ENCODE measurements at regions not wholly inside any gene's neighbourhood (a gene's known extent, or its start where the extent isn't known, plus 50 kb on each side); places are given as distances from the start of the nearest gene placed in this dataset.
A peak's percentile ranks its signal among the peaks of the same experiment; 100 is the strongest.

GRCh38 chr16:86303787-86304678 lies 206.3 kb upstream of the FOXF1 start:
- TF ChIP-seq, protein P1, sequence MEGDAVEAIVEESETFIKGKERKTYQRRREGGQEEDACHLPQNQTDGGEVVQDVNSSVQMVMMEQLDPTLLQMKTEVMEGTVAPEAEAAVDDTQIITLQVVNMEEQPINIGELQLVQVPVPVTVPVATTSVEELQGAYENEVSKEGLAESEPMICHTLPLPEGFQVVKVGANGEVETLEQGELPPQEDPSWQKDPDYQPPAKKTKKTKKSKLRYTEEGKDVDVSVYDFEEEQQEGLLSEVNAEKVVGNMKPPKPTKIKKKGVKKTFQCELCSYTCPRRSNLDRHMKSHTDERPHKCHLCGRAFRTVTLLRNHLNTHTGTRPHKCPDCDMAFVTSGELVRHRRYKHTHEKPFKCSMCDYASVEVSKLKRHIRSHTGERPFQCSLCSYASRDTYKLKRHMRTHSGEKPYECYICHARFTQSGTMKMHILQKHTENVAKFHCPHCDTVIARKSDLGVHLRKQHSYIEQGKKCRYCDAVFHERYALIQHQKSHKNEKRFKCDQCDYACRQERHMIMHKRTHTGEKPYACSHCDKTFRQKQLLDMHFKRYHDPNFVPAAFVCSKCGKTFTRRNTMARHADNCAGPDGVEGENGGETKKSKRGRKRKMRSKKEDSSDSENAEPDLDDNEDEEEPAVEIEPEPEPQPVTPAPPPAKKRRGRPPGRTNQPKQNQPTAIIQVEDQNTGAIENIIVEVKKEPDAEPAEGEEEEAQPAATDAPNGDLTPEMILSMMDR (IDR thresholded peaks at IDR 0.05; ENCODE audit: insufficient read depth, low read length), result no peak
- DNase-seq (ENCODE audit: low read depth), result peak; percentile 26
- peak overlapping the region; percentile 29 for H3K4me3 ChIP-seq (ENCODE audit: low read depth, low read length)

- H3K4me3 ChIP-seq (ENCODE audit: low read depth, low read length), result no peak overlapping the region
- DNase-seq (ENCODE audit: low read depth), result no peak
- TF ChIP-seq, protein P1 (IDR thresholded peaks at IDR 0.05; ENCODE audit: insufficient read depth, low read length), result no peak
Measured at GRCh38 chr16:86304868-86305267, 205.5 kb upstream of the FOXF1 start.

DNA sequence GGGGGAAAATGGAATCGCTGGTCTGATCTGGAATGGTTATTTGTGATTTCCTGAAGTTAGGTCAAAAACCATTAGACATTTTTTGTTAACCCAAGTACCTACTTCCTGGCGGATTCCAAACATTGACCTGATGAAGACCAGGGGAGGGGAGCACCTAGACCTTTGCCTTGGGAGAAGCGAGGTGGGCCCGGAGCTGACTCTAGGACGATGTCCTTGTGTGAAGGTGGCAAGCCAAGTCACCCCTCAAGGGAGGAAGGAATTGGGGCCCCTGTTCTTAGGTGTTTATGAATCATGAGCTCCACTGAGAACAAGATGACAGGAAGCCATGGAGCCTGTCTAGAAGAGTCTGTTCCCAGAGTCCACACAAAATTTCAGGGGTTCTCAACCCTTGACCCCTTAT lies 204.9 kb upstream of the FOXF1 start:
- TF ChIP-seq, protein P1 (IDR thresholded peaks at IDR 0.05; ENCODE audit: insufficient read depth, low read length), result no peak
- no peak overlapping the region for H3K4me3 ChIP-seq (ENCODE audit: low read depth, low read length)

DNA sequence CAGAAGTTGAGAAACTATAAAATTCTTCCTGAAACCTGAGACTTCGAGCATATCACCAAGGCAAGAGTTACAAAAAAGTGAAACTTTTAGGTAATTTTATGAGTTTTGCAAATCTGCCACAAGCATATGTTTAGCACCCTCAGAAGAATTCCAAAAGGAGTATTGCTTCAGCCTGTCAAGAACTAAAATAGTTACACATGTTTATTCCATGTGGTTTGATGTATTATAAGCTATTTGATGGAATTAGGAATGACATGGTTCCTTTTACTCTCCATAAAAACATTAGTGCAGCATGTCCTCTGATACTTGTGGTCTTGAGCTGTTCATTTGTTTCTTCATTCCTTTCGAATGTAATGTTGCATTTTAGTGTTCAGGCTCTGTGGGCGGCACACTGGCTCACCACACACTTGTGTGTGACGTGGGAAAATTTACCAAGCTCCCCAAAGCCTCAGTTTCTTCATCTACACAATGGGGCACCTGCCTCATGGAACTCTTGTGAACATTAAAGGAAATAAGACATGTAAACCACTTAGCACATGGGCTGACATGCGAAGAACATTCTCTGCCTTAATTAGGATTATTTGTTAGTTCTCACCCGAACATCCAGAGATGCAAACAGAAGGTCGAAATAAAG lies 204.2 kb upstream of the FOXF1 start:
- peak; percentile 25 for DNase-seq (ENCODE audit: low read depth)
- no peak overlapping the region for H3K4me3 ChIP-seq (ENCODE audit: low read depth, low read length)
- TF ChIP-seq, protein P1 (IDR thresholded peaks at IDR 0.05; ENCODE audit: insufficient read depth, low read length), result no peak

More for the DNA sequence above, 204.9 kb upstream of the FOXF1 start:
- no peak for DNase-seq (ENCODE audit: low read depth)

DNA sequence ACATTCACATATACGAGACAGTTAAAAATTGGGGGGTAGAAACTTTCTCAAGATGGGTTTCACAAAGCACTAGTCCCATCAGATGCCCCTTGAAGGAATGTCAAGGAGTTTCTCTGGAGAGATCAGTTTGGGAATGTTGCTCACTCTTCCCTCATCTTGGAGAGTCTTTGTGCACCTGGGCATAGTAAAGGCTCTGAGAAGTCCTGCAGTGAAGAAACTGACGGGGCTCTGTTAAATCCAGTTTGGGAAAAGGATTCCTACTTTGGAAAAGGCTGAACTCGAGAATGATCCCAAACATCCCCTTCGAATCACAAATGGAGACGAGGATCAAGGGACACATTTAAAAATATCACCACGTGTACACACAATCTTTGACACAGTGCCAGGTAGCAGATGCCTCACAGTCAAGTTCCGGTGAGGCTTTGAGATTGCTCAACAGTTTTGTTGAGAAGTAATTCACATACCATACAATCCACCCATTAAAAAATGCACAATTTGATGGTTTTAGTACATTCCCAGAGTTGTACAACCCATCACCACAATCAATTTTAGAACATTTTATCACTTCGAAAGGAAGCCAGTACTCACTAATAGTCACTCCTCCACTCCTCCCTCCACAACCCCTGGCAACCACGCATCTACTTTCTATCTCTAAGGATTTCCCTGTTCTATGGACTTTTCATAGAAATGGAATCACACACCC lies 203.4 kb upstream of the FOXF1 start:
- peak; percentile 68 for DNase-seq (ENCODE audit: low read depth)
- TF ChIP-seq, protein P1 (IDR thresholded peaks at IDR 0.05; ENCODE audit: insufficient read depth, low read length), result no peak
- H3K4me3 ChIP-seq (ENCODE audit: low read depth, low read length), result no peak overlapping the region

- H3K4me3 ChIP-seq (ENCODE audit: low read depth, low read length), result no peak overlapping the region
- peak; percentile 84 for DNase-seq (ENCODE audit: low read depth)
- TF ChIP-seq, protein P1 (IDR thresholded peaks at IDR 0.05; ENCODE audit: insufficient read depth, low read length), result no peak
Measured at GRCh38 chr16:86307514-86307903, 202.8 kb upstream of the FOXF1 start.

Measured in fibroblast of the aortic adventitia (primary cell).